HCT116 (cell line): ENCODE measurements at regions not wholly inside any gene's neighbourhood (a gene's known extent, or its start where the extent isn't known, plus 50 kb on each side); places are given as distances from the start of the nearest gene placed in this dataset.

ENCODE experiments used
- ATAC-seq: fragments of 200-7000 bp; cut with Tn5 transposase; 2 replicates; pipeline ENCODE4 v1.9.1; 2020; ENCODE audit warnings: mild to moderate bottlenecking, moderate library complexity
- BruUV-seq: library from RNA; stranded (reverse); fragments of 400-500 nt; replicated peaks from 2 replicates; lab custom pipeline; 2021; lab: Mats Ljungman, UMichigan
- CTCF ChIA-PET: fragments of 300-600 bp; sonication (Branson Sonifier 250); formaldehyde crosslinking; loops from one replicate; lab custom pipeline; 2021; ENCODE audit warnings: antibody characterized with exemption; lab: Charles Lee
- POLR2A ChIA-PET: fragments of 300-600, 350-600 bp; sonication (Branson Sonifier 250); formaldehyde crosslinking; loops from one replicate; lab custom pipeline; 2021; ENCODE audit warnings: antibody characterized with exemption; lab: Charles Lee
- RAD21 ChIA-PET, 2 experiments: fragments of 300-600 bp; sonication (Branson Sonifier 250); formaldehyde crosslinking; loops; one replicate each; lab custom pipeline; 2023; ENCODE audit warnings: low total read pairs in 2 of 2; ENCODE audit not compliant: uncharacterized antibody in 2 of 2, unreplicated experiment in 2 of 2, low non-redundant PET in 1 of 2; lab: Charles Lee
- DNase-seq: peaks from one replicate; pipeline ENCODE4 v3.0.0-alpha.2; 2010; ENCODE audit warnings: low read depth, low spot score
- H2AFZ ChIP-seq: fragments of 200-600 bp; shearing (Covaris generic), sonication (generic); 2 replicates; pipeline ENCODE4 v1.6.1; 2017; ENCODE audit warnings: low read depth, mixed run types, mixed read lengths, antibody characterized with exemption, low read length; ENCODE audit not compliant: poor library complexity, severe bottlenecking
- H3K27ac ChIP-seq: 2 replicates; pipeline ENCODE4 v1.5.1; 2012; ENCODE audit warnings: low read depth, low read length
- H3K27me3 ChIP-seq: fragments of 200-600 bp; sonication (generic); 2 replicates; pipeline ENCODE4 v1.6.1; 2016; ENCODE audit warnings: mixed run types, low read length, mixed read lengths; ENCODE audit not compliant: insufficient read depth
- H3K36me3 ChIP-seq, 2 experiments: fragments of 200-500 bp in 1 of 2; fragments of 200-600 bp in 1 of 2; sonication (Bioruptor generic) in 1 of 2; sonication (generic) in 1 of 2; 2 replicates each; pipeline versions ENCODE4 v1.5.1 to v1.6.1; 2014 to 2016; ENCODE audit warnings: low read length in 2 of 2, inconsistent platforms in 1 of 2, mixed read lengths in 1 of 2, mixed run types in 1 of 2; ENCODE audit not compliant: insufficient read depth in 2 of 2, control insufficient read depth in 1 of 2
- H3K4me1 ChIP-seq, 2 experiments: fragments of 200-600 bp in 1 of 2; sonication (generic) in 1 of 2; 2 replicates each; pipeline versions ENCODE4 v1.5.1 to v1.6.1; 2012 to 2017; ENCODE audit warnings: low read length in 2 of 2, inconsistent platforms in 1 of 2, mild to moderate bottlenecking in 1 of 2, mixed read lengths in 1 of 2, mixed run types in 1 of 2, moderate library complexity in 1 of 2; ENCODE audit not compliant: insufficient read depth in 2 of 2, control insufficient read depth in 1 of 2
- H3K4me2 ChIP-seq: fragments of 200-600 bp; sonication (generic); 2 replicates; pipeline ENCODE4 v1.6.1; 2017; ENCODE audit warnings: mixed run types, low read length, mixed read lengths
- H3K4me3 ChIP-seq, 2 experiments: fragments of 200-600 bp in 1 of 2; sonication (generic) in 1 of 2; replicated peaks in 1 of 2; 2 replicates each; pipeline ENCODE4 v1.5.1; 2011 to 2016; ENCODE audit warnings: low read length in 2 of 2, control low read depth in 1 of 2, low read depth in 1 of 2, mild to moderate bottlenecking in 1 of 2, mixed read lengths in 1 of 2, mixed run types in 1 of 2
- H3K79me2 ChIP-seq: fragments of 200-600 bp; sonication (generic); 2 replicates; pipeline ENCODE4 v1.6.1; 2017; ENCODE audit warnings: mild to moderate bottlenecking, mixed run types, low read length, moderate library complexity, mixed read lengths; ENCODE audit not compliant: insufficient read depth
- H3K9ac ChIP-seq: fragments of 200-600 bp; sonication (generic); 2 replicates; pipeline ENCODE4 v1.6.1; 2016; ENCODE audit warnings: low read length, mixed read lengths
- H3K9me2 ChIP-seq: fragments of 200-600 bp; sonication (generic), shearing (Covaris generic); 2 replicates; pipeline ENCODE4 v1.6.1; 2017; ENCODE audit warnings: mixed run types, mild to moderate bottlenecking, moderate library complexity; ENCODE audit not compliant: insufficient read depth
- H3K9me3 ChIP-seq, 2 experiments: fragments of 200-500 bp in 1 of 2; fragments of 200-600 bp in 1 of 2; sonication (Bioruptor generic) in 1 of 2; sonication (generic) in 1 of 2; 2 replicates each; pipeline ENCODE4 v1.6.1; 2014 to 2017; ENCODE audit warnings: low read length in 2 of 2, mixed read lengths in 2 of 2, inconsistent platforms in 1 of 2, low read depth in 1 of 2, mild to moderate bottlenecking in 1 of 2, mixed run types in 1 of 2, moderate library complexity in 1 of 2; ENCODE audit not compliant: control insufficient read depth in 1 of 2, insufficient read depth in 1 of 2
- H4K20me1 ChIP-seq: fragments of 200-600 bp; sonication (generic), shearing (Covaris generic); 2 replicates; pipeline ENCODE4 v1.6.1; 2017; ENCODE audit warnings: mixed run types, mild to moderate bottlenecking, moderate library complexity; ENCODE audit not compliant: insufficient read depth
- EGR1 ChIP-seq: IDR thresholded peaks from 2 replicates; pipeline ENCODE4 v1.6.1; 2012; ENCODE audit warnings: low read depth
- SRF ChIP-seq: IDR thresholded peaks from 2 replicates; pipeline ENCODE4 v1.6.1; 2012; ENCODE audit warnings: low read depth
- TCF7L2 ChIP-seq: IDR thresholded peaks from 2 replicates; pipeline ENCODE4 v1.7.0; 2011; ENCODE audit warnings: borderline replicate concordance, inconsistent platforms; ENCODE audit not compliant: insufficient read depth, insufficient read length; ENCODE audit errors: extremely low read depth
- ZNF274 ChIP-seq: fragments of 200-500 bp; sonication (Bioruptor generic); IDR thresholded peaks from 2 replicates; pipeline ENCODE4 v1.6.1; 2014; ENCODE audit warnings: mild to moderate bottlenecking, low read depth, low read length, inconsistent platforms
- intact Hi-C: fragments of 100-400 bp; cut with micrococcal nuclease; formaldehyde crosslinking; loops from 2 replicates; pipeline ENCODE4 v1.10.0; 2022
- TF ChIP-seq, protein P1 (sequence below): IDR thresholded peaks from 2 replicates; pipeline ENCODE4 v1.6.1; 2012
- TF ChIP-seq, protein P2 (sequence below): IDR thresholded peaks from 2 replicates; pipeline ENCODE4 v1.6.1; 2012; ENCODE audit warnings: low read depth

DNA sequence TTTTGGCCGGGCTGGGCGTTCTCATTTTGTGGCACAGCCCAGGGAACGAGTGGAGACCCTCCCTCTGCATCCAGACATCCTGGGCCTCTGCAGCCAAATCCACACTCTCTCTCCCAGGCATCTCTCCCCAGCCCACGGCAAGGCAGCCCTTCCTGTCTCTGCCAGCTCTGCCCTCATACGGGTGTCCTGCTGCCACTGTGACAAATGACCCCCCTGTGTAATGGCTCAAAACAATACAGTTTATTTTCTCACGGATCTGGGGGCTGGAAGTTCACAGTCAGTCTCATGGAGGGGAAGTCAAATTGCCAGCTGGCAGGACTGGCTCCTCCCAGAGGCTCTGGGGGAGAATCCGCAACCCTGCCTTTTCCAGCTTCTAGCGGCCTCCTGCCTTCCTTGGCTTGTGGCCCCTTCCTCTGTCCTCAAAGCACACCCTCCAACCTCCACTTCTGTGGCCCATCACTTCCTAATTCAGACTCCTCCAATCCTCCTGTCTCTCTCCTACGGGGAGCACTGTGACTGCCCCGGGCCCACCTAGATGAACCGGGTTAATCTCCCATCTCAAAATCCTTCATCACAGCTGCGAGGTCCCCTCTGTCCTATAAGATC, 70.2 kb upstream of the COL5A1 start:
- DNase-seq (no peak), ATAC-seq (peak; percentile 7; the same call in 1 of the 2 replicates)
- CTCF ChIA-PET = no interaction called here
- Histone ChIP-seq H3K79me2 (no peaks in the 10 kb centered on the region), H3K27ac (no peak overlapping the region), H3K4me3 (no peak overlapping the region), H3K4me2 (no peak overlapping the region), H2AFZ (no peak overlapping the region), H4K20me1 (no peaks in the 10 kb centered on the region), H3K9me3 (no peaks in the 10 kb centered on the region), H3K9ac (no peak overlapping the region), H3K27me3 (0 out of 2 replicates have a peak, but pooled peaks cover 7% of the 10 kb centered on the region), H3K9me2 (no peaks in the 10 kb centered on the region), H3K4me1 (no peaks in the 10 kb centered on the region), H3K36me3 (no peaks in the 10 kb centered on the region)
- TF ChIP-seq EGR1 = no peak
- TF ChIP-seq, protein P1, sequence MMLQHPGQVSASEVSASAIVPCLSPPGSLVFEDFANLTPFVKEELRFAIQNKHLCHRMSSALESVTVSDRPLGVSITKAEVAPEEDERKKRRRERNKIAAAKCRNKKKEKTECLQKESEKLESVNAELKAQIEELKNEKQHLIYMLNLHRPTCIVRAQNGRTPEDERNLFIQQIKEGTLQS = no peak
- TF ChIP-seq TCF7L2 = no peak
- TF ChIP-seq SRF = no peak
- no peak for TF ChIP-seq ZNF274
- TF ChIP-seq, protein P2, sequence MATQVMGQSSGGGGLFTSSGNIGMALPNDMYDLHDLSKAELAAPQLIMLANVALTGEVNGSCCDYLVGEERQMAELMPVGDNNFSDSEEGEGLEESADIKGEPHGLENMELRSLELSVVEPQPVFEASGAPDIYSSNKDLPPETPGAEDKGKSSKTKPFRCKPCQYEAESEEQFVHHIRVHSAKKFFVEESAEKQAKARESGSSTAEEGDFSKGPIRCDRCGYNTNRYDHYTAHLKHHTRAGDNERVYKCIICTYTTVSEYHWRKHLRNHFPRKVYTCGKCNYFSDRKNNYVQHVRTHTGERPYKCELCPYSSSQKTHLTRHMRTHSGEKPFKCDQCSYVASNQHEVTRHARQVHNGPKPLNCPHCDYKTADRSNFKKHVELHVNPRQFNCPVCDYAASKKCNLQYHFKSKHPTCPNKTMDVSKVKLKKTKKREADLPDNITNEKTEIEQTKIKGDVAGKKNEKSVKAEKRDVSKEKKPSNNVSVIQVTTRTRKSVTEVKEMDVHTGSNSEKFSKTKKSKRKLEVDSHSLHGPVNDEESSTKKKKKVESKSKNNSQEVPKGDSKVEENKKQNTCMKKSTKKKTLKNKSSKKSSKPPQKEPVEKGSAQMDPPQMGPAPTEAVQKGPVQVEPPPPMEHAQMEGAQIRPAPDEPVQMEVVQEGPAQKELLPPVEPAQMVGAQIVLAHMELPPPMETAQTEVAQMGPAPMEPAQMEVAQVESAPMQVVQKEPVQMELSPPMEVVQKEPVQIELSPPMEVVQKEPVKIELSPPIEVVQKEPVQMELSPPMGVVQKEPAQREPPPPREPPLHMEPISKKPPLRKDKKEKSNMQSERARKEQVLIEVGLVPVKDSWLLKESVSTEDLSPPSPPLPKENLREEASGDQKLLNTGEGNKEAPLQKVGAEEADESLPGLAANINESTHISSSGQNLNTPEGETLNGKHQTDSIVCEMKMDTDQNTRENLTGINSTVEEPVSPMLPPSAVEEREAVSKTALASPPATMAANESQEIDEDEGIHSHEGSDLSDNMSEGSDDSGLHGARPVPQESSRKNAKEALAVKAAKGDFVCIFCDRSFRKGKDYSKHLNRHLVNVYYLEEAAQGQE = no peak
- POLR2A ChIA-PET = no interaction called here
- intact Hi-C loops = no loop called here
- BruUV-seq = no TSS peak
- RAD21 ChIA-PET = no interaction called here
